ENCODE measurements at regions not wholly inside any gene's neighbourhood (a gene's known extent, or its start where the extent isn't known, plus 50 kb on each side); places are given as distances from the start of the nearest gene placed in this dataset.
"Not testable (repeated sequence)": the region's sequence is repeated elsewhere in the genome, so short reads cannot be mapped to it uniquely, and the experiment has no call there.

DNA sequence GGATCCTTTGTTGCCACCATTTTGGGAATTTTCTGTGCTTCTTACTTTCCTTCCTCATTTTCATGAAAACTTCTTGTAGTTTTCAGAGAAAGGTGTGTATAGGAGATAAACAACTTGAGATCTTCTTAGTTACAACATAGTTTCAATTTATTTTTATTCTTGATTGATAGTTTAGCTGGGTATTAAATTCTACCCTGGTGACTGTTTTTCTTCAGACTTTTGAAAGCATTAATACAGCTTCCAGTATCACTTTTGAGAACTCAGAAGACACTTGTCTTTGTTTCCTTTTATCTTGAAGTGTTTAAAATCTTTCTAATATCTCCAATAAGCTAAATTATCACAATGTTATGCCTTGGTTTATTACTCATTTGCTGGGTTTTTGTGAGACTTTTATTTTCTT, 167.5 kb upstream of the DPP10 start:
- no peak for DNase-seq

DNA sequence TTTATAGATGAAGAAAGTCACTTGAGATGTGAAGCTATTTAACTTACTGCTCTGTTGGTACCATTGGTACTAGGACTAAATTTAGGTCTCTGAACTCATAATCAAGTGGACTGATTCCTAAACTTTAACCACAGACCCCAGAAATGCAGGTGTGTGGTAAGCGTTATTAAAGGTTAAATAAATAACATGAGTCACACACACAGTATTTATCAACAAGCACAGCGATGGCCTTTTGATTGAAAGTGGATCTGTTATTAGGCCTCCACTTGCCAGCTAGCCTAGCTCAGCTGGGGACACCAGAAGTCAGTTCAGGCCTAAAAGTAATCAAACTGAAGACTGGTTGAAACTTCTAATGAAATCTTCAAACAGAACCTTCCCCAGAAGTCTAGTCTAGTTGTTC, 161.3 kb upstream of the DPP10 start:
- DNase-seq: no peak

DNA sequence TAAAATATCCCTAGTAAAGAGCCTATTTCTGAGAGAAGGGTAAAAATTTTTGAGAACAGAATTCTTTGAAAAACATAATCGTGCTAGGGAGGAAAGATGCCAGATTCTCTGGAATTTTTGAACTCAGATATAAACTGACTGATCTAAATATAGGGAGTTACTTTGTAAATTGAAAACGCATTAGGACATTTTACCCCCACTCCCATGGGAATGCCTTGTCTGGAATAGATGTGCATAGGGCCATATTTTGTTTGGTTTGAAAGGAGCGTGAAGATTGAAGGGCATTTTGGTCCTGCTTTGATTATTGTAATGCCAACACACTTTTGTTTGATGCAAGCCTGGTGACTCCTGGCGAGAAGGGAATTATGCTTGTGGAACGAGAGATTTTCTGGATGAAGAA, 158.7 kb upstream of the DPP10 start:
- DNase-seq: no peak

DNA sequence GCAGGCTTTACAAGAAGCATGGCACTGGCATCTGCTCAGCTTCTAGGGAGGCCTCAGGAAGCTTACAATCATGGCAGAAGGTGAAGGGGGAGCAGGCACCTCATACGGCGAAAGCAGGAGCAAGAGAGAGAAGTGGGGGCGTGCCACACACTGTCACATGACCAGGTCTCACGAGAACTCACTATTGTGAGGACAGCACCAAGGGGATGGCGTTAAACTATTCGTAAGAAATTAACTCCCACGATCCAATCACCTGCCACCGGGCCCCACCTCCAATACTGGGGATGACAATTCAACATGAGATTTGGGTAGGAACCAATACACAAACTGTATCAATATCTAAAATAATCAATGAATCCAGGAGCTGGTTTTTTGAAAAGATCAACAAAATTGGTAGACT, 156.0 kb upstream of the DPP10 start:
- no peak for DNase-seq

DNA sequence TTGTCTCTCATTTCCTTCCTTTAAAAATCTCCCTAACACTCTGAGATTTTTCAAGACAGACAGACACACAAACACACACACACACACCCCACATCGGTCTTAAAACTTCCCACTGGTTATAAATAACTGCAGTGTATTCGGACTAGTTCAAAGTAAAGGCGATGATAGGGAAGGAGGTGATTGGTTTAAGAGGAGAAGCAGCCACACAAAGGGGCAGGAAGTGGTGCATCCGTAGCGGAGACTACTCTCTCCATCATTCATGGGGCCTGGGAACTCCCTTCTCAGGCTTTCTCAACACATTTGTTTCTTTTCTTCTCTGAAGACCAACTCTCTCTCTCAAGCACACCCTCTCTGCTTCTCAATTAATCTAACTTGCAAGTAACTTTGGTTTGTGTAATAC, 149.1 kb upstream of the DPP10 start:
- DNase-seq: no peak

DNA sequence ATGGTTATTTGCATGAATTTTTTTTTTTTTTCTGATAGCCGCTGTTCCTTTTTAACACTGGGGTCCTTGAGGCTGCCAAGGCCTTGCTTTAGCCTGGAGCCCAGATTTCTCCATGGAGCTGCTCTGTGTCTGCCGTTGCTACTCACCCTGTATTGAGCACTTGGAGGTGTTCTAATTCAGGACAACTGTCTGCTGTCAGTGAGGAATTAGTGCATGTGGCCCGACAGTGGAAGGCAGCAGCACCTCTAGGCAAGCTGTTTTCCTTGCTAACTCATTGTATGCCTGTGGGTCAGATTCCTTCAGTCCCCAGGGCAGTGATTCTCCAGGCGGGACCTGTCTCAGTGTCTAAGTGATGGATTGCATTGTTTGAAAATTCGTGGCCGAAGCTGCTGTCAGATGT, 147.7 kb upstream of the DPP10 start:
- DNase-seq: no peak

DNA sequence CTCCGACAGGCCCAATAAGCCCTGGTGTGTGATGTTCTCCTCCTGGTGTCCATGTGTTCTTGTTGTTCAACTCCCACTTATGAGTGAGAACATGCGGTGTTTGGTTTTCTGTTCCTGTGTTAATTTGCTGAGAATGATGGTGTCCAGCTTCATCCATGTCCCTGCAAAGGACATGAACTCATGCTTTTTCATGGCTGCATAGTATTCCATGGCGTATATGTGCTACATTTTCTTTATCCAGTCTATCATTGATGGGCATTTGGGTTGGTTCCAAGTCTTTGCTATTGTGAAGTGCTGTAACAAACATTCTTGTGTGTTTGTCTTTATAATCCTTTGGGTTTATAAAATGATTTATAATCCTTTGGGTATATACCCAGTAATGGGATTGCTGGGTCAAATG, 142.1 kb upstream of the DPP10 start:
- DNase-seq: not testable (repeated sequence)

DNA sequence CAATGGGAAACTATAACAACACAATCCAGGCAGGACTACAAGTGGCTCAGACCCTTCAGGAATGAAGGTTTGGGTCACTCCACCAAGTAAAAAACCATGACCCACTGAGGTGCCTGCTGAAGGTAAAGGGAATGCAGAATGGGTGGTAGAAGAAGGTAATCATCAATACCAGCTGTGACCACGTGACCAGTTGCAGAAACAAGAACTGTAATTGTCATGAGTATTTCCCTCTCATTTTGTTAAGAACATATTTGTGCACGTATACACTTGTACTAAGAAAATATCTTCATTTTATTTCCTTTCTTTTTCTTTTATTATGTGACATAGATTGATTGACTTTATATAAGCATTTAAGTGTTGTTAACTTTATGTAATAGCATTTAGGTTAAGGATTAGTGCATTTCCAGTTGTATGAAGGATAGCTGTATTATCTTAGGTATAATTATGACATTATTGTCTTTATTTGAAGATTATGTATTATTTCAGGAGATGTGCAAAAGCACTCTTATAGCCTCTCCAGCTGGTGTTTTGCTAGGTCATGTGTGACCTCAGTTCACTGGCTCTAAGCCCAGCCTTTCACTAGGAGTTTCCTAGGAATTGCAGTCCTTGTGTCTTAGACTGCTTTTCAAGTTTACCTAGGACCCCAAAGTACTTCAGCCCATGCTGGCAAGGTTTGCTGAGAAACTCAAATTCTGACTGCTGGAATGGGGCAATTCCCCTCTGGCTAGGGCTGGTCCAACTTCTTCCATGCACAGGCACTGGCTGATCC, 125.7 kb upstream of the DPP10 start:
- DNase-seq: no peak

DNA sequence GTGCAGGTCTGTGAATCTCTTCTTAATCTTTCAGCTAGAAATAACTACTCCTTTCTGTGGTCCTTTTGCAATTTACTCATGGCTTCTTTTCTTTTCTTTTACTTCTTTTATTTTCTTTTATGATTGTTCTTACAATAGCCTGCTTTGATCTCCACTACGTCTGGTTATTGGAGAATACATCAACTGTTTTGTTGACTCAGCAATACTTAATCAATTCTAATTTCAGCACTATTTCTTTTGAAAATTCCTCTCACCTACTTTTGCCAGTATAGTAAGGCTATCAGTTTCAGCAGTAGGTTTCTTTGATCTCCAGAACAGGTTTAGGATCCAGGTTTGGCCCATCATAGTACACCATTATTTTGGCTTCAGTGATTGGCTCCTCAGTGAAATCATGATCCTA, 111.8 kb upstream of the DPP10 start:
- no peak for DNase-seq

DNA sequence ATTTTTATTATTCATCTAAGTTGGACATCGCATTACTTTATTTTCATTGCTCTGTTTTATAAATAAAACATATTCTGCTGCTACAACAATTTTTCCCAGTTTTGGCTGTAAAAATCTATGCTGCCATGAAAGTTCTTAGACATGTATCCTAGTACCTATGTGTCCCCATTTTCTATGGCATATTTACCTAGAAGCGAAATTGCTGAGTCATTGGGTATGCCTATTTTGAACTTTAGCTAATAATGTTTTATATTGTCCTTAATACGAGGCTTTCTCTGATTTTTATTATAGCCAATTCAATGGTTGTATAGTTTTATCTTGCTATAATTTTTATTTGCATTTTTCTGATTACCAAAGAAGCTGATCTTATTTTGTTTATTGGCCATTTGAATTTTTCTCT, 110.5 kb upstream of the DPP10 start:
- no peak for DNase-seq

DNA sequence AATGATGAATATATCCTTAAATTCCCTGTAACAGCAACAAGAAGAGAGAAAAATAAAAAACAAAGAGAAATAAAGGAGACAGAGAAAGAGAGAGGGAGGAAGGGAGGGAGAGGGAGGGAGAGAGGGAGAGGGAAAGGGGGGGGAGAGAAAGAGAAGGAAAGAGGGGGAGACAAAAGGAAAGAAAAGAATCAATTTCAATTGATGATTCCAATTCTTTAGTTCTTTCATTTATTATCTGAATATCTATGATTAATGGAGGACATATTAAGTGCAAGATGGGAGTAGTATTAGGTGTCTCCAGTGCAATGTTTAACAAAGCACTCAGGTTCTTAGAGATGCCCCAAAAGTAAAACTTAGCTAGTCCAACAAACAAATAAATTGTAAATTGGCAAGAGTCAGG, 97.2 kb upstream of the DPP10 start:
- no peak for DNase-seq

DNA sequence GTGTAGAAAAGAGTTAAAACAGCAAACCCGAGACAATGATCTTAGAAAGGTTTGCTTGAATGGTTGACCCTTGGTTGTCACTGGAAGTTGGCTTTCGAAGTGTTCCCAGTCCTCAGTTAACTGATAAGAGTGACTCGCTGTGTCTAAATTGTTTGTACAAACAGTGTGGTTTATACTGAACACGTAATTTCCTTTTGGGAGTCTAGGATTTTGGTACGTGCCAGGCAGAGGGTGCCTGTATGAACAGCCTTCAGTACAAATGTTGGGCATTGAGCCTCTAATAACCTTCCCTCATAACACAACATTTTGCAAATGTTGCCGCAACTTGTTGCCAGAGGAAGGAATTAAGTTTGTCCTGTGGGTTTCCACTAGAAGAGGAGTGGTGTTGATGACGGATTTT, 95.8 kb upstream of the DPP10 start:
- DNase-seq: no peak

DNA sequence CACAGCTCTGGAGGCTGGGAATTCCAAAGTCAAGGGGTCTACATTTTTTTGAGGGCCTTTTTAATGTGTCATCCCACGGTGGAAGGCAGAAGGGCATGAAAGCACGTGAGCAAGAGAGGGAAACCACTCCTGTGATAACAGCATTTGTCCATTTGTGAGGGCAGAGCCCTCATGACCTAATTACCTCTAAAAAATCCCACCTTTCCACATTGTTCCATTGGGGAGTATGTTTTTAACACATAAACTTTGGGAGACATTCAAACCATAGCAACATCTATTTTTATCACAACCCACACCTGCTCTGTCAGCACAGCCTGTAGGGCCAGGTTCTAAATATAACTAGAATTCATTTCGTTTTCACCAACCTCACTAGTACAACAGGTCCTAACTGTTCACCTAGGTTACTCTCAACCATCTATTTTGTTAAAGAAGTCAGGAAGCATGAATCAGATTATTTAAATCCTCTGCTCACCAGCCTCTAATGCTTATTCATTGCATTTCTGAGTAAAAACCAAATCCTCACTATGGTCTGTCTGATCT, 92.2 kb upstream of the DPP10 start:
- no peak for DNase-seq

DNA sequence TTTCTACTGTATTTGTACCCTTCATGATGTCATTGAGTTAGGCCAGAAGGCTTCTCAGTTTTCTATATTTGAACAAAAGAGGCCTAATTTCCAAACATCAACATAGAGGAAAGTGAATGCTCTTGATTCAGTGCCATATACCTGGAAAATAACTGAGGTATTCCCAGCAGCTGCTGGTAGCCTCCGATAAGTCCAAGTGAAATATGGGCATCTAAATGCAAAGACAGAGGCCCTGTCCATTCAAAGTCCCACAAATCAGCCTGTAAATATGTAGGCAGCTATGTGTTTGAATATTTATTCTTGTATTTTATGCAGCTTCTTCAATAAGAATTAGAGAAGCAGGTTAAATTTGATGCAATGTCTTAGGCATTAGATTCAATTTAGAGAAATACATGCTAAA, 89.5 kb upstream of the DPP10 start:
- no peak for DNase-seq

DNA sequence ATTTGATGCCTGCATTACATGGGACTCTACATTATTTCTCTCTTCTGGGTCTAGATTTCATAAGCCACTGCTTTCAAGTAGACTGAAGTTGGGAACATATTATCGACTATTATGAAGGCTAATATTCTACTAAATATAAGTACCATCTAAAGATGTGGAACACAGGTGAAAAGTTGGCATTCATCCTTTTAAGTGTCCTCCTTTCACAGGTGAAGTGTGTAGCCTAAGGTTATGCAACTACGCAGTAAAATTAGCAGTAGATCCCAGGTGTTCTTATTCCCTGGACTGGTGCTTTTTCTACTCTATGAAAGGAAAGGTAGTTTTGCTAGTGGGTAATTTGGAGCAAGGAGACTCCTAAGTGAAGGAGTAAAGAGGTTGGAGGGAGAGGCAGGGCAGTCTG, 88.2 kb upstream of the DPP10 start:
- DNase-seq: no peak

DNA sequence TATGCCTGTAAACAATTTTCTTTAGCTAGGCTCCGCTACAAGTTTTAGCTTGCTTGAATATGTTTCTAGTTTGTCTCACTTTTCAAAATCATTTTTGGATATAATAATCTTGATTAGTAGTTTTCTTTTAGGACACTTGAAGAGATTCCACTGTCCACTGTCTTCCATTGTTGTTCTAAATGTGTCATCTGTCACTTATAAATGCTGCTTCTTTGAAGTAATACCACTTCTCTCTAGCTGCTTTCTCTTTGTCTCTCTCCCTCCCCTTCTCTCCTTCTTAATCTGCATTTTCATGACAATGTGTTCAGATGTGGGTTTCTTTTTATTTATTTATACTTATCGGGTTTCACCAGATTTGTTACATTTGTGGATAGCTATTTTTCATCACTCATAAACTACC, 73.7 kb upstream of the DPP10 start:
- no peak for DNase-seq

DNA sequence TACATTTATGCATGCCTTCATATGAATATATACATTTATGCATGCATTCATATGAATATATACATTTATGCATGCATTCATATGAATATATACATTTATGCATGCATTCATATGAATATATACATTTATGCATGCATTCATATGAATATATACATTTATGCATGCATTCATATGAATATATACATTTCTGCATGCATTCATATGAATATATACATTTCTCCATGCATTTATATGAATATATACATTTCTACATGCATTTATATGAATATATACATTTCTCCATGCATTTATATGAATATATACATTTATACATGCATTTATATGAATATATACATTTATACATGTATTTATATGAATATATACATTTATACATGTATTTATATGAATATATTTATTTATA, 70.7 kb upstream of the DPP10 start:
- DNase-seq: not testable (repeated sequence)

DNA sequence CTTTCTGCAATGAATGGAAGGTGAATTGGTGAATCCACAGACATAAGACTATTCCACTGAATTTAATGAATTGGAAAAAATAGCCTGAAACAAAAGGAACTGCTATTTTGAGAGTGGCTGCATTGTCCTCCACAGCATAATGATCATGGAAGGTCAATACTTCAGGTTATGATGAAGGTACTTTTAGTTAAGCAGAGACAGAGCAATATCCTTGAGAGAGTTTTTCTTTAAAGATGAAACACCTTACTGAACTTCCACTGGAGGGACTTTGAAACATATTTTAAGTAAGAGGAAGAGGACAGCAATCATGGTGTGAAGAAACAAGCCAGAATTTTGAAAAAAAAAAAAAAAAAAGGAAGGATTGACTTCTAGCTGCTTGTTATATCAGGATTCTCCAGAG, 68.8 kb upstream of the DPP10 start:
- DNase-seq: no peak

DNA sequence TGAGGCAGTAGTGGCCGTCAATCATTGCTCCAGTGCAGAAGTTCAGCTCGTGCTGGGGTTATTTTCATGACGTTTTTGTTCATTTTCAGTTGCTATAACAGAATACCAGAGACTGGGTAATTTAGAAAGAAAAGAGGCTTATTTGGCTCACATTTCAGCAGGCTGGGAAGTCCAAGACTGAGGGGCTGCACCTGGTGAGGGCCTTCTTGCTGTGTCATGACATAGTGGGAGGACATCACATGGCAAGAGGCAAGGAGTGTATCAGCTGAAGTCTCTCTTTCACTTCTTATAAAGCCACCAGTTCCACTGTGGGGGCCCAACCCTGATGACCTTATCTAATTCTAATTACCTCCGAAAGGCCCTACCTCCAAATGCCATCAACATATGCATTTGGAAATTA, 58.0 kb upstream of the DPP10 start:
- DNase-seq: no peak

DNA sequence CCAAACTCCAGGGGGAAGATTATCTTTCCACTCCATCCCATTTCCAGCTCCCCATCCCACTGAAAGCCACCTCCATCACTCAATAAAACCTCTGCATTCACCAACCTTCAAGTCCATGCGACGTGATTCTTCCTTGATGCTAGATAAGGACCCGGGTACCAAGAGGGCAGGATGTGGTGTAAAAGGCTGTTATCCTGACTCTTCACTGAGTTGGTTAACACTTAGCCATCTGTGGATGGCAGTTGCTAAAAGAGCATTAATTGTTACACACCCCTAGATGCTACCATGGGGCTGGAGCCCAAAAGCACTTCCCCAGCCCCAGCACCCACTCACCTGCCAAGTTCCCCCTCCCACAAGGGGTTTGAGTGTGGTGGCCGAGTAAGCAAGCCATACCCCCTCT, 53.4 kb upstream of the DPP10 start:
- no peak for DNase-seq

Data from NCI-H226 (cell line).